Sigmoid colon (tissue), 4 donors: ENCODE measurements at regions not wholly inside any gene's neighbourhood (a gene's known extent, or its start where the extent isn't known, plus 50 kb on each side); places are given as distances from the start of the nearest gene placed in this dataset.

Source experiments
- CTCF ChIP-seq, 4 experiments: fragments of 450-650 bp in 3 of 4; fragments of 200-600 bp in 1 of 4; IDR thresholded peaks; one replicate each; pipeline ENCODE4 v1.5.1; 2016 to 2019; ENCODE audit warnings: antibody characterized with exemption in 4 of 4, mild to moderate bottlenecking in 3 of 4, moderate library complexity in 2 of 4
- POLR2A ChIP-seq, 2 donors: fragments of 450-650 bp; IDR thresholded peaks; one replicate each; pipeline ENCODE4 v1.6.1; 2016; ENCODE audit warnings: antibody characterized with exemption in 2 of 2, mild to moderate bottlenecking in 2 of 2, moderate library complexity in 2 of 2
- POLR2AphosphoS5 ChIP-seq, 4 donors: sonication (generic); formaldehyde crosslinking; IDR thresholded peaks; one replicate each; pipeline ENCODE4 v1.6.1; 2017; ENCODE audit warnings: antibody characterized with exemption in 4 of 4

DNA sequence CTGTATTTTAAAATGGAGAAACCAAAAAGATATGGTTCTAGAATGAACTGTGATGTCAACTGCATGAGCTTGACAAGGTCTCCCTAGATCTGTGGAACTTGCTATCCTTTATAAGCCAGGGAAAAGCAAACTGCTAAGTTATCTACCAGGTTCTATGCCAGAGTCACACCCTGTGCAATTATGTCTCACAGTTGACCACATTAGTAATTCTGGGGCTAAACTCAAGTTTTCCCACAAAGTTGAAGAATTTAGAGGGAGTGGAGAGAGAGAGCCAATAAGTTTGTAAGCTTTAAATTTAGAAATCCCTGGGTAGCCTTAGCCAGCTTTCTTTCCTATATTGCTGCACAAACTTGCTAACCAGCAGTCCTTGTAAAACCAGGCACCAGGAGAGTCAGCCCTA, 407.0 kb upstream of the SASH1 start:
- no peak for TF ChIP-seq CTCF (IDR thresholded peaks at IDR 0.05)
- no peak for TF ChIP-seq POLR2AphosphoS5 (IDR thresholded peaks at IDR 0.05)
- TF ChIP-seq POLR2A (IDR thresholded peaks at IDR 0.05), result no peak
